Adrenal gland (tissue), 9 donors: ENCODE measurements at regions not wholly inside any gene's neighbourhood (a gene's known extent, or its start where the extent isn't known, plus 50 kb on each side); places are given as distances from the start of the nearest gene placed in this dataset.

ENCODE experiments used
- DNase-seq, 7 donors: peaks; one replicate each; pipeline ENCODE4 v3.0.0-alpha.2; 2019 to 2020
- H3K27ac ChIP-seq, 5 donors: fragments of 200-600 bp; sonication (generic) in 4 of 5; 1 replicate in 3 of 5; 2 replicates in 2 of 5; pipeline versions ENCODE4 v1.5.1 to v1.8.0; 2016 to 2020; ENCODE audit warnings: mild to moderate bottlenecking in 1 of 5
- H3K27me3 ChIP-seq: fragments of 200-600 bp; 2 replicates; pipeline ENCODE4 v1.8.0; 2021
- H3K36me3 ChIP-seq, 2 donors: fragments of 200-600 bp; replicated peaks in 1 of 2; 1 replicate in 1 of 2; 2 replicates in 1 of 2; pipeline versions ENCODE4 v1.5.1 to v1.8.0; 2018 to 2022
- H3K4me1 ChIP-seq, 2 donors: fragments of 200-600 bp; replicated peaks in 1 of 2; 1 replicate in 1 of 2; 2 replicates in 1 of 2; pipeline versions ENCODE4 v1.5.1 to v1.8.0; 2018 to 2021
- H3K4me3 ChIP-seq, 4 donors: fragments of 200-600 bp; sonication (generic) in 3 of 4; one replicate each; pipeline ENCODE4 v1.5.1; 2016 to 2018
- H3K9me3 ChIP-seq, 3 donors: fragments of 200-600 bp; sonication (generic) in 1 of 3; replicated peaks in 1 of 3; 1 replicate in 2 of 3; 2 replicates in 1 of 3; pipeline versions ENCODE4 v1.5.1 to v1.8.0; 2016 to 2021
- CTCF ChIP-seq, 6 experiments: fragments of 450-650 bp in 4 of 6; fragments of 200-600 bp in 2 of 6; sonication (generic) in 1 of 6; IDR thresholded peaks; 1 replicate in 5 of 6; 2 replicates in 1 of 6; pipeline versions ENCODE4 v1.5.1 to v1.8.0; 2016 to 2021; ENCODE audit warnings: antibody characterized with exemption in 6 of 6, mild to moderate bottlenecking in 2 of 6, moderate library complexity in 1 of 6
- POLR2A ChIP-seq, 2 donors: fragments of 450-650 bp; IDR thresholded peaks; one replicate each; pipeline ENCODE4 v1.6.1; 2017; ENCODE audit warnings: antibody characterized with exemption in 2 of 2, mild to moderate bottlenecking in 2 of 2, moderate library complexity in 1 of 2
- WGBS, 4 donors: extraction: QIAGEN DNeasy Blood & Tissue Kit in 2 of 4; methylation state at CpG; one replicate each; pipeline versions ENCODE4 v1.1.5 to v1.1.7; 2013 to 2017; 5-methylcytosine and 5-hydroxymethylcytosine counted together
- intact Hi-C, 2 donors: fragments of 100-400 bp; cut with DNase I; formaldehyde crosslinking; loops; one replicate each; pipeline versions ENCODE4 v1.14.1 to v1.15.0; 2022 to 2023
- donor health status: healthy with polysubstance abuse.
- donor health status: Bipolar disorder and iron deficiency.
- donor health status: DM: yes; HTN: yes; CAD: no.
- donor health status: DM: no; HTN: no; CAD: no.
- donor health status: DM: no; HTN: no; CAD: no.

- H3K4me1 ChIP-seq, result peaks cover 15 to 28% of the 10 kb centered on the region in 2 donors
- TF ChIP-seq POLR2A (IDR thresholded peaks at IDR 0.05) (no peak), CTCF (IDR thresholded peaks at IDR 0.05) (no peak)
- peak overlapping the region in 4 of 5 donors; percentile 54 to 96 (median 79) for H3K27ac ChIP-seq
- no peak for DNase-seq
- WGBS, 4 donors, result 70 to 81% (median 76%) methylated on average over 2 of the region's 2 CpGs
- H3K36me3 ChIP-seq, result no peaks in the 10 kb centered on the region
- H3K4me3 ChIP-seq, result no peak overlapping the region
- H3K9me3 ChIP-seq, result no peaks in the 10 kb centered on the region
- intact Hi-C loops, result no loop called here
- no peaks in the 10 kb centered on the region for H3K27me3 ChIP-seq
Observed at GRCh38 chr2:64274399-64275173, 130.4 kb upstream of the PELI1 start.

GRCh38 chr2:64275174-64275466 is 130.9 kb upstream of the PELI1 start:
- DNase-seq, result no peak
- peaks cover 15 to 28% of the 10 kb centered on the region in 2 donors for H3K4me1 ChIP-seq
- no peaks in the 10 kb centered on the region for H3K27me3 ChIP-seq
- H3K36me3 ChIP-seq, result no peaks in the 10 kb centered on the region
- no peaks in the 10 kb centered on the region for H3K9me3 ChIP-seq
- intact Hi-C loops, result no loop called here
- TF ChIP-seq POLR2A (IDR thresholded peaks at IDR 0.05) (no peak), CTCF (IDR thresholded peaks at IDR 0.05) (no peak)
- H3K27ac ChIP-seq, result no peak overlapping the region
- no peak overlapping the region for H3K4me3 ChIP-seq

- intact Hi-C loops, result no loop called here
Observed at GRCh38 chr2:64276417-64277095, 132.3 kb upstream of the PELI1 start.

More at GRCh38 chr2:64276417-64277095, 132.3 kb upstream of the PELI1 start:
- Histone ChIP-seq H3K9me3 (no peaks in the 10 kb centered on the region), H3K36me3 (no peaks in the 10 kb centered on the region), H3K4me3 (no peak overlapping the region), H3K27me3 (no peaks in the 10 kb centered on the region), H3K4me1 (peaks cover 15 to 28% of the 10 kb centered on the region in 2 donors), H3K27ac (peak overlapping the region in 1 of 5 donors; percentile 66)
- WGBS, 4 donors, result 89 to 93% (median 91%) methylated on average over 3 of the region's 3 CpGs
- TF ChIP-seq POLR2A (IDR thresholded peaks at IDR 0.05) (no peak), CTCF (IDR thresholded peaks at IDR 0.05) (no peak)
- no peak for DNase-seq
